ENCODE measurements at regions not wholly inside any gene's neighbourhood (a gene's known extent, or its start where the extent isn't known, plus 50 kb on each side); places are given as distances from the start of the nearest gene placed in this dataset.

DNA sequence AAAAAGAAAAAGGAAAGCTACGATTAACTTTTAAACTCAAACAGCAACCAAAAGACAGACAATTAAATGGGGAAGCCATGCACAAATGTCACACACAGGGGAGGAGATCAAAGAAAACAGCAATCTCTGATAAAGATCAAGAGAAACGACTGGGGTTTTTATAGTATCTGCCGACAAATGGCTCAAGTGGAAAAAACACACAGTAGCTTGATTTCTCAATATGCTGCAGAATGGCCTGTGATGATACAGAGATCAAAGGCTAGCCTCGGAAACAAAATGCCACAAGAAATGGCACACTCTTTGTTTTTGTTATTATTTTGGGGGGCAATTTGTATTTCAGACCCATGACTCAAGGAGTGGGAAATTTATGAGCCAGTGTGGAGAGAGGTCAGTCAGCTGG is 126.1 kb downstream of the TEX36 start:
- TF ChIP-seq, protein P1, sequence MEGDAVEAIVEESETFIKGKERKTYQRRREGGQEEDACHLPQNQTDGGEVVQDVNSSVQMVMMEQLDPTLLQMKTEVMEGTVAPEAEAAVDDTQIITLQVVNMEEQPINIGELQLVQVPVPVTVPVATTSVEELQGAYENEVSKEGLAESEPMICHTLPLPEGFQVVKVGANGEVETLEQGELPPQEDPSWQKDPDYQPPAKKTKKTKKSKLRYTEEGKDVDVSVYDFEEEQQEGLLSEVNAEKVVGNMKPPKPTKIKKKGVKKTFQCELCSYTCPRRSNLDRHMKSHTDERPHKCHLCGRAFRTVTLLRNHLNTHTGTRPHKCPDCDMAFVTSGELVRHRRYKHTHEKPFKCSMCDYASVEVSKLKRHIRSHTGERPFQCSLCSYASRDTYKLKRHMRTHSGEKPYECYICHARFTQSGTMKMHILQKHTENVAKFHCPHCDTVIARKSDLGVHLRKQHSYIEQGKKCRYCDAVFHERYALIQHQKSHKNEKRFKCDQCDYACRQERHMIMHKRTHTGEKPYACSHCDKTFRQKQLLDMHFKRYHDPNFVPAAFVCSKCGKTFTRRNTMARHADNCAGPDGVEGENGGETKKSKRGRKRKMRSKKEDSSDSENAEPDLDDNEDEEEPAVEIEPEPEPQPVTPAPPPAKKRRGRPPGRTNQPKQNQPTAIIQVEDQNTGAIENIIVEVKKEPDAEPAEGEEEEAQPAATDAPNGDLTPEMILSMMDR (IDR thresholded peaks at IDR 0.05) = no peak
- no peak for TF ChIP-seq POLR2A (IDR thresholded peaks at IDR 0.05)
